Testis (tissue), 2 donors: ENCODE measurements at regions not wholly inside any gene's neighbourhood (a gene's known extent, or its start where the extent isn't known, plus 50 kb on each side); places are given as distances from the start of the nearest gene placed in this dataset.

ENCODE experiments used
- POLR2A ChIP-seq: fragments of 450-650 bp; IDR thresholded peaks from one replicate; pipeline ENCODE4 v1.6.1; 2017; ENCODE audit warnings: antibody characterized with exemption, mild to moderate bottlenecking, moderate library complexity
- TF ChIP-seq, protein P1 (sequence below), 3 experiments: fragments of 450-650 bp in 2 of 3; fragments of 200-600 bp in 1 of 3; sonication (generic) in 1 of 3; IDR thresholded peaks; one replicate each; pipeline ENCODE4 v1.5.1; 2016 to 2019; ENCODE audit warnings: antibody characterized with exemption in 3 of 3, mild to moderate bottlenecking in 2 of 3, moderate library complexity in 1 of 3

DNA sequence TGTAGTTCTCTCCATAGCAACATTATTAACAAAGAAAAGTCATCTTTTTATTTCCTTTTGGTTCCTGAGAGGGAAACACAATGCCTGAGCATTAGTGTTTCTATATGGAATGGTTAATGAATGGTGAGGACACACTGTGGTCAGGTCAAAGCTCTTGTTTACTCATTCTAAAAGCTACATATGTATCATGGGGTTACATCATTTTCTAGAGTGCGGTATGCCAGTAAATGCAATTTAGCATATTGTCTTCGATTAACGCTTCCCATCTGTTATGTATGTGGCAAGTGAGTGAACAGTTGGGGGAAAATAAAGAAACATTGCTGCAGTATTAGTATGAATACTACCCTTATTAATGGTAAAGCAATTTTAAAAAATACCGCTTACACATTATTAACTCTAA is 1152.2 kb upstream of the SPRY2 start:
- TF ChIP-seq POLR2A: no peak
- TF ChIP-seq, protein P1, sequence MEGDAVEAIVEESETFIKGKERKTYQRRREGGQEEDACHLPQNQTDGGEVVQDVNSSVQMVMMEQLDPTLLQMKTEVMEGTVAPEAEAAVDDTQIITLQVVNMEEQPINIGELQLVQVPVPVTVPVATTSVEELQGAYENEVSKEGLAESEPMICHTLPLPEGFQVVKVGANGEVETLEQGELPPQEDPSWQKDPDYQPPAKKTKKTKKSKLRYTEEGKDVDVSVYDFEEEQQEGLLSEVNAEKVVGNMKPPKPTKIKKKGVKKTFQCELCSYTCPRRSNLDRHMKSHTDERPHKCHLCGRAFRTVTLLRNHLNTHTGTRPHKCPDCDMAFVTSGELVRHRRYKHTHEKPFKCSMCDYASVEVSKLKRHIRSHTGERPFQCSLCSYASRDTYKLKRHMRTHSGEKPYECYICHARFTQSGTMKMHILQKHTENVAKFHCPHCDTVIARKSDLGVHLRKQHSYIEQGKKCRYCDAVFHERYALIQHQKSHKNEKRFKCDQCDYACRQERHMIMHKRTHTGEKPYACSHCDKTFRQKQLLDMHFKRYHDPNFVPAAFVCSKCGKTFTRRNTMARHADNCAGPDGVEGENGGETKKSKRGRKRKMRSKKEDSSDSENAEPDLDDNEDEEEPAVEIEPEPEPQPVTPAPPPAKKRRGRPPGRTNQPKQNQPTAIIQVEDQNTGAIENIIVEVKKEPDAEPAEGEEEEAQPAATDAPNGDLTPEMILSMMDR (IDR thresholded peaks at IDR 0.05): no peak
